Neural progenitor cell (in vitro differentiated cells): ENCODE measurements at regions not wholly inside any gene's neighbourhood (a gene's known extent, or its start where the extent isn't known, plus 50 kb on each side); places are given as distances from the start of the nearest gene placed in this dataset.
"Not testable (repeated sequence)": the region's sequence is repeated elsewhere in the genome, so short reads cannot be mapped to it uniquely, and the experiment has no call there.

ENCODE experiments used
- EZH2 ChIP-seq: fragments of 200-600 bp; sonication (generic); IDR thresholded peaks from 2 replicates; pipeline ENCODE4 v1.6.1; 2017; ENCODE audit warnings: antibody characterized with exemption, mild to moderate bottlenecking, moderate library complexity
- TF ChIP-seq, protein P1 (sequence below): fragments of 200-600 bp; sonication (generic); IDR thresholded peaks from 2 replicates; pipeline ENCODE4 v1.5.1; 2017; ENCODE audit warnings: antibody characterized with exemption, mild to moderate bottlenecking

DNA sequence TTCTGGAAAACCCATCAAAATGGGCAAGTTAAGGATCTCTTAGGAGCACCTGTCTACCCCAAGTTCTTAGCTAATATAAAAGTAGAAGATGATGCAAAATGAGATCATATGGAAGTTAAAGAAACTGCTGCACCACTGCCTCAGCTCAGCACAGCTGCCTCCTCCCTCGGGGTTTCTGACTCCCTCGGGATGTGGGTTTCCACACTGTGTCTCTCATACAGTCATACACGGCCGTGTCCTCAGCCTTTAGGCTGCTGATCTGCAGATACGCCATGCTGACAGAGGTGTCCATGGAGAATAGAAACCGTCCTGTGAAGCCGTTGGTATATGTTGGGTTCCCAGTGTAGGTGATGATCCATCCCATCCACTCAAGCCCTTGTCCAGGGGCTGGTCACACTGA lies 898.8 kb downstream of the TMEM121 start:
- TF ChIP-seq, protein P1, sequence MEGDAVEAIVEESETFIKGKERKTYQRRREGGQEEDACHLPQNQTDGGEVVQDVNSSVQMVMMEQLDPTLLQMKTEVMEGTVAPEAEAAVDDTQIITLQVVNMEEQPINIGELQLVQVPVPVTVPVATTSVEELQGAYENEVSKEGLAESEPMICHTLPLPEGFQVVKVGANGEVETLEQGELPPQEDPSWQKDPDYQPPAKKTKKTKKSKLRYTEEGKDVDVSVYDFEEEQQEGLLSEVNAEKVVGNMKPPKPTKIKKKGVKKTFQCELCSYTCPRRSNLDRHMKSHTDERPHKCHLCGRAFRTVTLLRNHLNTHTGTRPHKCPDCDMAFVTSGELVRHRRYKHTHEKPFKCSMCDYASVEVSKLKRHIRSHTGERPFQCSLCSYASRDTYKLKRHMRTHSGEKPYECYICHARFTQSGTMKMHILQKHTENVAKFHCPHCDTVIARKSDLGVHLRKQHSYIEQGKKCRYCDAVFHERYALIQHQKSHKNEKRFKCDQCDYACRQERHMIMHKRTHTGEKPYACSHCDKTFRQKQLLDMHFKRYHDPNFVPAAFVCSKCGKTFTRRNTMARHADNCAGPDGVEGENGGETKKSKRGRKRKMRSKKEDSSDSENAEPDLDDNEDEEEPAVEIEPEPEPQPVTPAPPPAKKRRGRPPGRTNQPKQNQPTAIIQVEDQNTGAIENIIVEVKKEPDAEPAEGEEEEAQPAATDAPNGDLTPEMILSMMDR, result not testable (repeated sequence)
- TF ChIP-seq EZH2, result not testable (repeated sequence)
